Heart right ventricle (tissue), 16 donors: ENCODE measurements at regions not wholly inside any gene's neighbourhood (a gene's known extent, or its start where the extent isn't known, plus 50 kb on each side); places are given as distances from the start of the nearest gene placed in this dataset.

Experiments
- ATAC-seq, 8 donors: fragments of 200-7000 bp; cut with Tn5 transposase; one replicate each; pipeline ENCODE4 v1.9.1; 2020; ENCODE audit warnings: mild to moderate bottlenecking in 8 of 8, moderate library complexity in 8 of 8, moderate number of reproducible peaks in 1 of 8
- DNase-seq, 2 donors: peaks; one replicate each; pipeline ENCODE4 v3.0.0-alpha.2; 2020
- H3K27ac ChIP-seq, 10 donors: fragments of 200-600 bp; sonication (generic) in 2 of 10; one replicate each; pipeline versions ENCODE4 v1.5.0 to v1.8.0; 2020 to 2022; ENCODE audit warnings: mild to moderate bottlenecking in 3 of 10
- H3K27me3 ChIP-seq, 7 donors: fragments of 200-600 bp; one replicate each; pipeline ENCODE4 v1.8.0; 2021 to 2022; ENCODE audit warnings: mild to moderate bottlenecking in 2 of 7
- H3K36me3 ChIP-seq, 9 donors: fragments of 200-600 bp; sonication (generic) in 1 of 9; one replicate each; pipeline versions ENCODE4 v1.5.0 to v1.8.0; 2020 to 2022; ENCODE audit warnings: mild to moderate bottlenecking in 2 of 9
- H3K4me1 ChIP-seq, 9 donors: fragments of 200-600 bp; sonication (generic) in 1 of 9; one replicate each; pipeline versions ENCODE4 v1.5.0 to v1.8.0; 2020 to 2022; ENCODE audit warnings: mild to moderate bottlenecking in 4 of 9
- H3K4me3 ChIP-seq, 10 donors: fragments of 200-600 bp; sonication (generic) in 2 of 10; one replicate each; pipeline versions ENCODE4 v1.5.0 to v1.8.0; 2020 to 2022; ENCODE audit warnings: mild to moderate bottlenecking in 7 of 10, moderate library complexity in 2 of 10
- H3K9me3 ChIP-seq, 11 donors: fragments of 200-600 bp in 10 of 11; sonication (generic) in 2 of 11; one replicate each; pipeline versions ENCODE4 v1.5.0 to v1.8.0; 2013 to 2022; ENCODE audit warnings: mild to moderate bottlenecking in 2 of 11, control low read depth in 1 of 11, moderate library complexity in 1 of 11
- WGBS, 2 donors: extraction: QIAGEN DNeasy Blood & Tissue Kit; methylation state at CpG; one replicate each; pipeline ENCODE4 v1.1.7; 2013; ENCODE audit warnings: inconsistent platforms in 1 of 2; 5-methylcytosine and 5-hydroxymethylcytosine counted together
- intact Hi-C, 10 donors: fragments of 100-400 bp; cut with DNase I; formaldehyde crosslinking; loops; one replicate each; pipeline versions ENCODE4 v1.11.1 to v1.14.2; 2022
- TF ChIP-seq, protein P1 (sequence below), 9 donors: fragments of 200-600 bp; sonication (generic) in 2 of 9; IDR thresholded peaks; one replicate each; pipeline versions ENCODE4 v1.5.0 to v1.8.0; 2021 to 2022; ENCODE audit warnings: antibody characterized with exemption in 9 of 9, mild to moderate bottlenecking in 5 of 9, moderate library complexity in 1 of 9
- donor health status: Arrhythmogenic right ventricular cardiomyopathy.
- donor health status: ischemic (EF 13 %, LVEDD 7.1; RV severe dilation, severe dysfunction).
- donor health status: healthy with polysubstance abuse.
- donor health status: DM: no; HTN: yes; CAD: no.
- donor health status: DM: no; HTN: no; CAD: no.
- donor health status: ischemic (EF 25% LVEDD 6.9; RV normal size, moderate dysfunction).
- donor health status: ischemic (EF 25% LVEDD 5.7; RV mildly dilated, moderate dysfunction).
- donor health status: healthy.
- donor health status: DM: yes; HTN: yes; CAD: no.
- donor health status: Ischemic cardiomyopathy.
- donor health status: ischemic (EF 35%, LVEDD 5.7; RV mildly dilated, moderate dysfunction).
- donor health status: nonischemic (EF 11% LVEDD 7.7; RV severe dilation, severe dysfunction).
- donor health status: DM: yes; HTN: yes; CAD: no.
- donor health status: PGD.
- donor health status: ischemic (EF 29% LVEDD 5.4; RV normal size, mild dysfunction).
- donor health status: nonischemic (EF 23%, LVEDD 6.1; RV moderate dilation, normal function).

- H3K27ac ChIP-seq = no peak overlapping the region
- H3K36me3 ChIP-seq = no peaks in the 10 kb centered on the region
- no peak for ATAC-seq
- peaks cover 0 to 6% (median 0%) of the 10 kb centered on the region in 11 donors for H3K9me3 ChIP-seq
- 38 to 40% methylated on average over 3 of the region's 3 CpGs for WGBS, 2 donors
- DNase-seq = no peak
- H3K27me3 ChIP-seq = no peaks in the 10 kb centered on the region
- H3K4me3 ChIP-seq = no peak overlapping the region
- no peaks in the 10 kb centered on the region for H3K4me1 ChIP-seq
- intact Hi-C loops = no loop called here
- TF ChIP-seq, protein P1, sequence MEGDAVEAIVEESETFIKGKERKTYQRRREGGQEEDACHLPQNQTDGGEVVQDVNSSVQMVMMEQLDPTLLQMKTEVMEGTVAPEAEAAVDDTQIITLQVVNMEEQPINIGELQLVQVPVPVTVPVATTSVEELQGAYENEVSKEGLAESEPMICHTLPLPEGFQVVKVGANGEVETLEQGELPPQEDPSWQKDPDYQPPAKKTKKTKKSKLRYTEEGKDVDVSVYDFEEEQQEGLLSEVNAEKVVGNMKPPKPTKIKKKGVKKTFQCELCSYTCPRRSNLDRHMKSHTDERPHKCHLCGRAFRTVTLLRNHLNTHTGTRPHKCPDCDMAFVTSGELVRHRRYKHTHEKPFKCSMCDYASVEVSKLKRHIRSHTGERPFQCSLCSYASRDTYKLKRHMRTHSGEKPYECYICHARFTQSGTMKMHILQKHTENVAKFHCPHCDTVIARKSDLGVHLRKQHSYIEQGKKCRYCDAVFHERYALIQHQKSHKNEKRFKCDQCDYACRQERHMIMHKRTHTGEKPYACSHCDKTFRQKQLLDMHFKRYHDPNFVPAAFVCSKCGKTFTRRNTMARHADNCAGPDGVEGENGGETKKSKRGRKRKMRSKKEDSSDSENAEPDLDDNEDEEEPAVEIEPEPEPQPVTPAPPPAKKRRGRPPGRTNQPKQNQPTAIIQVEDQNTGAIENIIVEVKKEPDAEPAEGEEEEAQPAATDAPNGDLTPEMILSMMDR (IDR thresholded peaks at IDR 0.05) = no peak
Observed at GRCh38 chr14:86404989-86405649, 875.2 kb downstream of the FLRT2 start.

GRCh38 chr14:86404425-86404824, 874.5 kb downstream of the FLRT2 start:
- H3K4me3 ChIP-seq = no peak overlapping the region
- H3K27ac ChIP-seq = no peak overlapping the region
- no peaks in the 10 kb centered on the region for H3K4me1 ChIP-seq
- intact Hi-C loops = no loop called here
- ATAC-seq = no peak
- TF ChIP-seq, protein P1 (IDR thresholded peaks at IDR 0.05) = no peak
- peaks cover 0 to 6% (median 0%) of the 10 kb centered on the region in 11 donors for H3K9me3 ChIP-seq
- 78 to 82% methylated on average over 2 of the region's 2 CpGs for WGBS, 2 donors
- H3K27me3 ChIP-seq = no peaks in the 10 kb centered on the region
- no peaks in the 10 kb centered on the region for H3K36me3 ChIP-seq
- no peak for DNase-seq

DNA sequence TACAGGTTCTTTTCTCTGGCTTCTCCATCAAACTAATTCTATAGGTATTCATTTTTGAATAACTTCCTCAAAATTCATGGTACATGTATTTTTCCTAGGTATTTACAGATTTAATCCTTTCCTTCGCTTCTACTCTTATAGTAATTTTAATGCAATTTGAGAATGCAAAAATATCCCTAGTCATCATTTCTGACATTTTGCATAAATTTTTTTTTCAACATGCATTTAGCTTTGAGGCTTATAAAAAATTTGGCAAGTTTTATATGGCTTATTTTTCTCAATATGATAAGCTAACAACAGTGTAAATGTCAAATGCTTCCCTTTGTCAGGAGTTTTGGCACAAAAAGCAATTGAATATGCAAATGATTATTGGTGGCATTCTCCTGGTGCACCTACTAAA, 872.6 kb downstream of the FLRT2 start:
- Histone ChIP-seq H3K36me3 (no peaks in the 10 kb centered on the region), H3K9me3 (peaks cover 0 to 6% (median 0%) of the 10 kb centered on the region in 11 donors), H3K27ac (no peak overlapping the region), H3K27me3 (no peaks in the 10 kb centered on the region), H3K4me1 (no peaks in the 10 kb centered on the region), H3K4me3 (no peak overlapping the region)
- intact Hi-C loops = no loop called here
- no peak for DNase-seq
- WGBS, 2 donors = 81 to 83% methylated on average over 1 of the region's 1 CpG
- TF ChIP-seq, protein P1 (IDR thresholded peaks at IDR 0.05) = no peak
- ATAC-seq = no peak

- Histone ChIP-seq H3K27ac (no peak overlapping the region), H3K9me3 (peaks cover 0 to 25% (median 0%) of the 10 kb centered on the region in 11 donors), H3K36me3 (no peaks in the 10 kb centered on the region), H3K4me3 (no peak overlapping the region), H3K27me3 (no peaks in the 10 kb centered on the region), H3K4me1 (no peaks in the 10 kb centered on the region)
- intact Hi-C loops = no loop called here
- 86 to 91% methylated on average over 6 of the region's 6 CpGs for WGBS, 2 donors
- ATAC-seq = no peak
- no peak for DNase-seq
- TF ChIP-seq, protein P1 (IDR thresholded peaks at IDR 0.05) = no peak
Observed at GRCh38 chr14:86391085-86391484, 861.1 kb downstream of the FLRT2 start.
